Activated effector memory CD4-positive, alpha-beta T cell treated with Interleukin-2 at 50 U/mL for 16 hours (primary cell): ENCODE measurements at regions not wholly inside any gene's neighbourhood (a gene's known extent, or its start where the extent isn't known, plus 50 kb on each side); places are given as distances from the start of the nearest gene placed in this dataset.

Experiments
- DNase-seq: peaks from one replicate; pipeline ENCODE4 v3.0.0-alpha.2; 2020

GRCh38 chr5:61653807-61654580, 321.9 kb downstream of the ZSWIM6 start:
- no peak for DNase-seq

GRCh38 chr5:61654876-61655275, 322.8 kb downstream of the ZSWIM6 start:
- no peak for DNase-seq

GRCh38 chr5:61657010-61657409, 325.0 kb downstream of the ZSWIM6 start:
- no peak for DNase-seq

GRCh38 chr5:61657686-61658085, 325.6 kb downstream of the ZSWIM6 start:
- no peak for DNase-seq

GRCh38 chr5:61658592-61659008, 326.5 kb downstream of the ZSWIM6 start:
- DNase-seq = peak; percentile 61

- DNase-seq = no peak
Measured at GRCh38 chr5:61659221-61659696, 327.2 kb downstream of the ZSWIM6 start.

GRCh38 chr5:61662670-61663069, 330.6 kb downstream of the ZSWIM6 start:
- no peak for DNase-seq

- DNase-seq = no peak
Measured at GRCh38 chr5:61666064-61666621, 334.1 kb downstream of the ZSWIM6 start.

- DNase-seq = no peak
Measured at GRCh38 chr5:61667525-61668218, 335.6 kb downstream of the ZSWIM6 start.

- no peak for DNase-seq
Measured at GRCh38 chr5:61669531-61669930, 337.5 kb downstream of the ZSWIM6 start.

GRCh38 chr5:61670941-61671340, 338.9 kb downstream of the ZSWIM6 start:
- no peak for DNase-seq

- no peak for DNase-seq
Measured at GRCh38 chr5:61673007-61673735, 341.1 kb downstream of the ZSWIM6 start.

GRCh38 chr5:61674378-61674777, 342.3 kb downstream of the ZSWIM6 start:
- no peak for DNase-seq

GRCh38 chr5:61675015-61675692, 343.1 kb downstream of the ZSWIM6 start:
- DNase-seq = no peak

GRCh38 chr5:61677220-61677619, 345.2 kb downstream of the ZSWIM6 start:
- no peak for DNase-seq

GRCh38 chr5:61678966-61679365, 346.9 kb downstream of the ZSWIM6 start:
- no peak for DNase-seq

GRCh38 chr5:61679562-61679961, 347.5 kb downstream of the ZSWIM6 start:
- DNase-seq = no peak

GRCh38 chr5:61680247-61680646, 348.2 kb downstream of the ZSWIM6 start:
- no peak for DNase-seq

- DNase-seq = no peak
Measured at GRCh38 chr5:61683148-61683547, 351.1 kb downstream of the ZSWIM6 start.

- no peak for DNase-seq
Measured at GRCh38 chr5:61683926-61684325, 351.9 kb downstream of the ZSWIM6 start.

GRCh38 chr5:61686491-61687257, 354.6 kb downstream of the ZSWIM6 start:
- DNase-seq = no peak

GRCh38 chr5:61687371-61687770, 355.3 kb downstream of the ZSWIM6 start:
- DNase-seq = no peak
